GM23338 (cell line): ENCODE measurements at regions not wholly inside any gene's neighbourhood (a gene's known extent, or its start where the extent isn't known, plus 50 kb on each side); places are given as distances from the start of the nearest gene placed in this dataset.

Experiments
- CREB1 ChIP-seq: fragments of 250-450 bp; sonication (Bioruptor Pico); IDR thresholded peaks from 2 replicates; pipeline ENCODE4 v1.5.0; 2020; ENCODE audit warnings: low read depth, mild to moderate bottlenecking, moderate library complexity
- CTCF ChIP-seq, 2 experiments: fragments of 200-600 bp in 1 of 2; sonication (generic) in 1 of 2; conservative IDR thresholded peaks; 2 replicates each; pipeline versions ENCODE4 v1.5.1 to v1.6.1; 2016 to 2017; ENCODE audit warnings: antibody characterized with exemption in 2 of 2, low read depth in 2 of 2, mild to moderate bottlenecking in 2 of 2, moderate library complexity in 1 of 2
- ETS1 ChIP-seq: IDR thresholded peaks from 2 replicates; pipeline ENCODE4 v1.6.1; 2016; ENCODE audit warnings: antibody characterized with exemption
- EZH2 ChIP-seq: fragments of 200-600 bp; sonication (generic); IDR thresholded peaks from one replicate; pipeline ENCODE4 v1.8.0; 2017; ENCODE audit warnings: antibody characterized with exemption, mild to moderate bottlenecking, low read depth; ENCODE audit not compliant: unreplicated experiment
- EZH2phosphoT487 ChIP-seq: fragments of 200-600 bp; sonication (generic); IDR thresholded peaks from one replicate; pipeline ENCODE4 v1.8.1; 2018; ENCODE audit warnings: antibody characterized with exemption; ENCODE audit not compliant: unreplicated experiment
- JUNB ChIP-seq: IDR thresholded peaks from one replicate; pipeline ENCODE4 v1.6.1; 2016; ENCODE audit warnings: antibody characterized with exemption; ENCODE audit not compliant: unreplicated experiment
- NANOG ChIP-seq: IDR thresholded peaks from 2 replicates; pipeline ENCODE4 v1.6.1; 2016; ENCODE audit warnings: antibody characterized with exemption, borderline replicate concordance
- POLR2AphosphoS5 ChIP-seq: IDR thresholded peaks from 2 replicates; pipeline ENCODE4 v1.6.1; 2016; ENCODE audit warnings: antibody characterized with exemption, low read depth
- REST ChIP-seq: IDR thresholded peaks from one replicate; pipeline ENCODE4 v1.6.1; 2018; ENCODE audit warnings: antibody characterized with exemption; ENCODE audit not compliant: unreplicated experiment
- STAT1 ChIP-seq: IDR thresholded peaks from one replicate; pipeline ENCODE4 v1.6.1; 2016; ENCODE audit warnings: antibody characterized with exemption; ENCODE audit not compliant: unreplicated experiment
- ZNF114 ChIP-seq: fragments of 250-450 bp; sonication (Bioruptor Pico); IDR thresholded peaks from 2 replicates; pipeline ENCODE4 v1.5.0; 2020; ENCODE audit warnings: mild to moderate bottlenecking, moderate library complexity
- ZNF331 ChIP-seq: fragments of 250-450 bp; sonication (Bioruptor Pico); IDR thresholded peaks from 2 replicates; pipeline ENCODE4 v1.5.0; 2020; ENCODE audit warnings: low read depth, mild to moderate bottlenecking, moderate library complexity
- ZNF462 ChIP-seq: fragments of 250-450 bp; sonication (Bioruptor Pico); IDR thresholded peaks from 2 replicates; pipeline ENCODE4 v1.5.0; 2020; ENCODE audit warnings: mild to moderate bottlenecking, moderate library complexity

GRCh38 chr14:98288825-98289224 lies 983.2 kb downstream of the BCL11B start:
- no peak for TF ChIP-seq EZH2phosphoT487
- TF ChIP-seq CTCF (conservative IDR thresholded peaks at IDR 0.05; ENCODE audit: low read depth in 2 of 2) = no peak
- no peak for TF ChIP-seq JUNB
- no peak for TF ChIP-seq EZH2
- no peak for TF ChIP-seq POLR2AphosphoS5
- TF ChIP-seq REST = no peak
- no peak for TF ChIP-seq NANOG
- no peak for TF ChIP-seq CREB1
- TF ChIP-seq ZNF331 = no peak
- TF ChIP-seq ZNF462 = no peak
- no peak for TF ChIP-seq STAT1
- TF ChIP-seq ETS1 = no peak
- TF ChIP-seq ZNF114 = no peak
